OCI-LY7 (cell line): ENCODE measurements at regions not wholly inside any gene's neighbourhood (a gene's known extent, or its start where the extent isn't known, plus 50 kb on each side); places are given as distances from the start of the nearest gene placed in this dataset.

Experiments used
- BruUV-seq: library from RNA; stranded (reverse); fragments of 400-500 nt; replicated peaks from 2 replicates; lab custom pipeline; 2021; lab: Mats Ljungman, UMichigan
- CTCF ChIA-PET: fragments of 300-600 bp; sonication (Branson Sonifier 250); formaldehyde crosslinking; loops from one replicate; lab custom pipeline; 2022; ENCODE audit warnings: antibody characterized with exemption; ENCODE audit not compliant: unreplicated experiment; lab: Charles Lee
- POLR2A ChIA-PET: fragments of 300-600 bp; sonication (Branson Sonifier 250); formaldehyde crosslinking; loops from one replicate; lab custom pipeline; 2022; ENCODE audit warnings: antibody characterized with exemption; lab: Charles Lee
- DNase-seq: peaks from one replicate; pipeline ENCODE4 v3.0.0-alpha.2; 2015; ENCODE audit warnings: low spot score
- H2AFZ ChIP-seq: fragments of 200-600 bp; sonication (generic), shearing (Covaris generic); 2 replicates; pipeline ENCODE4 v1.6.1; 2014; ENCODE audit warnings: mild to moderate bottlenecking, antibody characterized with exemption, low read length, moderate library complexity
- H3K27ac ChIP-seq: fragments of 200-600 bp; sonication (generic); 2 replicates; pipeline ENCODE4 v1.5.1; 2014; ENCODE audit warnings: mixed run types, low read depth, mild to moderate bottlenecking, moderate library complexity, low read length, inconsistent platforms; ENCODE audit not compliant: poor library complexity, severe bottlenecking
- H3K36me3 ChIP-seq: fragments of 200-600 bp; sonication (generic); 2 replicates; pipeline ENCODE4 v1.6.1; 2014; ENCODE audit warnings: mild to moderate bottlenecking, antibody characterized with exemption, low read length, moderate library complexity, mixed read lengths; ENCODE audit not compliant: insufficient read depth
- H3K4me1 ChIP-seq: fragments of 200-600 bp; sonication (generic); 2 replicates; pipeline ENCODE4 v1.5.1; 2014; ENCODE audit warnings: mild to moderate bottlenecking, low read length; ENCODE audit not compliant: insufficient read depth, poor library complexity, severe bottlenecking
- H3K4me2 ChIP-seq: fragments of 200-600 bp; sonication (generic); 2 replicates; pipeline ENCODE4 v1.6.1; 2014; ENCODE audit warnings: mild to moderate bottlenecking, low read length
- H3K4me3 ChIP-seq: fragments of 200-600 bp; sonication (generic); 2 replicates; pipeline ENCODE4 v1.5.1; 2014; ENCODE audit warnings: mild to moderate bottlenecking, low read depth, low read length; ENCODE audit not compliant: poor library complexity, severe bottlenecking
- H3K79me2 ChIP-seq: fragments of 200-600 bp; sonication (generic); 2 replicates; pipeline ENCODE4 v1.6.1; 2016; ENCODE audit warnings: low read depth, mild to moderate bottlenecking, low read length, moderate library complexity, mixed read lengths; ENCODE audit not compliant: insufficient read depth
- H3K9me2 ChIP-seq: fragments of 200-600 bp; sonication (generic); 2 replicates; pipeline ENCODE4 v1.6.1; 2016; ENCODE audit warnings: mild to moderate bottlenecking, low read length, mixed read lengths; ENCODE audit not compliant: insufficient read depth
- H3K9me3 ChIP-seq: fragments of 200-600 bp; sonication (generic); 2 replicates; pipeline ENCODE4 v1.6.1; 2014; ENCODE audit warnings: mild to moderate bottlenecking, mixed run types, low read length, mixed read lengths
- H4K20me1 ChIP-seq: fragments of 200-600 bp; sonication (generic); 2 replicates; pipeline ENCODE4 v1.6.1; 2014; ENCODE audit warnings: mild to moderate bottlenecking, antibody characterized with exemption, low read length, moderate library complexity, mixed read lengths; ENCODE audit not compliant: insufficient read depth
- CTCF ChIP-seq: fragments of 200-600 bp; sonication (generic); conservative IDR thresholded peaks from 2 replicates; pipeline ENCODE4 v1.5.1; 2014; ENCODE audit warnings: mild to moderate bottlenecking, antibody characterized with exemption, low read length, moderate library complexity, mixed read lengths
- EZH2phosphoT487 ChIP-seq: fragments of 200-600 bp; sonication (generic); IDR thresholded peaks from 2 replicates; pipeline ENCODE4 v1.6.1; 2018; ENCODE audit warnings: low read depth, borderline replicate concordance, mild to moderate bottlenecking, mixed run types, antibody characterized with exemption, low read length, moderate library complexity, mixed read lengths
- intact Hi-C: fragments of 100-400 bp; cut with micrococcal nuclease; formaldehyde crosslinking; loops from one replicate; pipeline ENCODE4 v1.10.0; 2022; ENCODE audit not compliant: unreplicated experiment

- H3K27ac ChIP-seq: no peak overlapping the region
- no TSS peak for BruUV-seq
- H3K4me3 ChIP-seq: no peak overlapping the region
- no peaks in the 10 kb centered on the region for H3K9me2 ChIP-seq
- no peaks in the 10 kb centered on the region; the same call in 1 of the 2 replicates for H3K9me3 ChIP-seq
- no peak overlapping the region for H3K4me2 ChIP-seq
- TF ChIP-seq EZH2phosphoT487 (no peak), CTCF (no peak)
- DNase-seq: no peak
- no peaks in the 10 kb centered on the region for H3K79me2 ChIP-seq
- intact Hi-C loops: no loop called here
- ChIA-PET POLR2A (no interaction called here), CTCF (no interaction called here)
- H3K36me3 ChIP-seq: no peaks in the 10 kb centered on the region
- H4K20me1 ChIP-seq: no peaks in the 10 kb centered on the region
- no peaks in the 10 kb centered on the region for H3K4me1 ChIP-seq
- H2AFZ ChIP-seq: no peak overlapping the region
Measured at GRCh38 chr16:35724551-35724950, 2265.1 kb downstream of the TP53TG3F start.

GRCh38 chr16:35725949-35726348 is 2266.5 kb downstream of the TP53TG3F start:
- no peaks in the 10 kb centered on the region; the same call in 1 of the 2 replicates for H3K9me3 ChIP-seq
- BruUV-seq: no TSS peak
- POLR2A ChIA-PET: no interaction called here

GRCh38 chr16:35730251-35730650 is 2270.8 kb downstream of the TP53TG3F start:
- Histone ChIP-seq H2AFZ (no peak overlapping the region), H3K4me2 (no peak overlapping the region), H4K20me1 (no peaks in the 10 kb centered on the region), H3K27ac (no peak overlapping the region), H3K9me2 (no peaks in the 10 kb centered on the region), H3K4me3 (no peak overlapping the region), H3K79me2 (no peaks in the 10 kb centered on the region), H3K4me1 (no peaks in the 10 kb centered on the region), H3K9me3 (no peaks in the 10 kb centered on the region), H3K36me3 (no peaks in the 10 kb centered on the region)
- CTCF ChIA-PET: no interaction called here
- POLR2A ChIA-PET: no interaction called here
- no TSS peak for BruUV-seq
- TF ChIP-seq EZH2phosphoT487 (no peak), CTCF (no peak)
- intact Hi-C loops: loop anchor here (10.0 kb wide), 1 partner anchor 65 kb away; no protein-coding TSS in a partner anchor
- DNase-seq: no peak

More at GRCh38 chr16:35725949-35726348, 2266.5 kb downstream of the TP53TG3F start:
- intact Hi-C loops: no loop called here
- H3K36me3 ChIP-seq: no peaks in the 10 kb centered on the region
- DNase-seq: no peak
- H4K20me1 ChIP-seq: no peaks in the 10 kb centered on the region
- H3K4me2 ChIP-seq: no peak overlapping the region
- no peaks in the 10 kb centered on the region for H3K9me2 ChIP-seq
- H3K27ac ChIP-seq: no peak overlapping the region
- H3K79me2 ChIP-seq: no peaks in the 10 kb centered on the region
- H3K4me3 ChIP-seq: no peak overlapping the region
- CTCF ChIA-PET: no interaction called here
- no peak overlapping the region for H2AFZ ChIP-seq
- H3K4me1 ChIP-seq: no peaks in the 10 kb centered on the region
- no peak for TF ChIP-seq CTCF
- TF ChIP-seq EZH2phosphoT487: no peak
